ENCODE measurements at regions not wholly inside any gene's neighbourhood (a gene's known extent, or its start where the extent isn't known, plus 50 kb on each side); places are given as distances from the start of the nearest gene placed in this dataset.

GRCh38 chr17:77637818-77638575, 320.5 kb upstream of the TNRC6C start:
- no peak for DNase-seq

- DNase-seq = no peak
These were observed 318.3 kb upstream of the TNRC6C start for GRCh38 chr17:77640252-77640651.

GRCh38 chr17:77640916-77641605, 317.4 kb upstream of the TNRC6C start:
- no peak for DNase-seq

GRCh38 chr17:77641718-77642117, 316.8 kb upstream of the TNRC6C start:
- no peak for DNase-seq

GRCh38 chr17:77644181-77645071, 314.1 kb upstream of the TNRC6C start:
- no peak for DNase-seq

GRCh38 chr17:77645072-77646045, 313.1 kb upstream of the TNRC6C start:
- DNase-seq = no peak

GRCh38 chr17:77646046-77646430, 312.5 kb upstream of the TNRC6C start:
- no peak for DNase-seq

GRCh38 chr17:77647531-77647930, 311.0 kb upstream of the TNRC6C start:
- DNase-seq = no peak

- DNase-seq = no peak
These were observed 308.7 kb upstream of the TNRC6C start for GRCh38 chr17:77649717-77650211.

- DNase-seq = no peak
These were observed 306.5 kb upstream of the TNRC6C start for GRCh38 chr17:77651988-77652387.

GRCh38 chr17:77654296-77654695, 304.2 kb upstream of the TNRC6C start:
- no peak for DNase-seq

- no peak for DNase-seq
These were observed 303.7 kb upstream of the TNRC6C start for GRCh38 chr17:77654850-77655249.

- no peak for DNase-seq
These were observed 302.4 kb upstream of the TNRC6C start for GRCh38 chr17:77656054-77656453.

GRCh38 chr17:77657839-77658238, 300.7 kb upstream of the TNRC6C start:
- DNase-seq = no peak

GRCh38 chr17:77660524-77660923, 298.0 kb upstream of the TNRC6C start:
- no peak for DNase-seq

- DNase-seq = no peak
These were observed 295.7 kb upstream of the TNRC6C start for GRCh38 chr17:77662833-77663232.

GRCh38 chr17:77664097-77664729, 294.3 kb upstream of the TNRC6C start:
- no peak for DNase-seq

- DNase-seq = no peak
These were observed 292.7 kb upstream of the TNRC6C start for GRCh38 chr17:77665833-77666232.

- no peak for DNase-seq
These were observed 292.0 kb upstream of the TNRC6C start for GRCh38 chr17:77666462-77666861.

GRCh38 chr17:77666881-77667395, 291.6 kb upstream of the TNRC6C start:
- DNase-seq = no peak

- DNase-seq = no peak
These were observed 291.0 kb upstream of the TNRC6C start for GRCh38 chr17:77667478-77667877.
